ENCODE measurements at regions not wholly inside any gene's neighbourhood (a gene's known extent, or its start where the extent isn't known, plus 50 kb on each side); places are given as distances from the start of the nearest gene placed in this dataset.
A peak's percentile ranks its signal among the peaks of the same experiment; 100 is the strongest.

DNA sequence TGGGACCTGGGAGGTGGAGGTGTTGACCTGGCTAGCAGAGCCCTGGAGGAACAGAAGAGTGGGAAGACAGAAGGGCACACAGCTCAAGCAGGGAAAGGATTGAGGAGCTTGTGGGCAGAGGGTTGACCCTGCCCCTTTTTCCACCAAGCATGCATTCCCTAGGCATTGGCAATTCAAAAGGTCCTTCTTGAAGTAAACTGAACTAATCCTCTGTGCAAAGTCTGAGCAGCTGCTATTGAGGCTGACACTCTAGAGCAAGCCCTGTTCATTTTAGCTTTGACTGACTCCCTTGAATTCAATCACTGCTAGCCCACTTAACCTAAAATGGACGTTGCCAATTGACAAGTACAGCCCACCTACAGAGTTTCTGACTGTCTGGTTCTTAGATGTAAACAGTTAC, 116.5 kb upstream of the TNS3 start:
- TF ChIP-seq CTCF (IDR thresholded peaks at IDR 0.05; ENCODE audit: control extremely low read depth, extremely low read depth): no peak
- Histone ChIP-seq H3K9ac (ENCODE audit: insufficient read depth in 1 of 2, low read length in 2 of 2) (no peak overlapping the region), H3K27me3 (ENCODE audit: control insufficient read depth in 3 of 3, insufficient read depth in 3 of 3, low read length in 2 of 3) (no peaks in the 10 kb centered on the region), H3K4me1 (ENCODE audit: control insufficient read depth in 5 of 5, insufficient read depth in 5 of 5, low read length in 5 of 5) (peaks cover 0 to 4% (median 0%) of the 10 kb centered on the region in 5 donors), H3K9me3 (ENCODE audit: control insufficient read depth in 4 of 4, insufficient read depth in 3 of 4, low read length in 3 of 4) (no peaks in the 10 kb centered on the region), H3K36me3 (ENCODE audit: control insufficient read depth in 4 of 4, insufficient read depth in 4 of 4, low read length in 4 of 4) (no peaks in the 10 kb centered on the region), H3K27ac (ENCODE audit: low read depth in 1 of 2, low read length in 1 of 2) (no peak overlapping the region), H3K4me3 (no peak overlapping the region)
- no peak for ATAC-seq (ENCODE audit: insufficient read depth, low FRiP score)
- no peak for DNase-seq
- 47 to 60% methylated on average over 1 of the region's 1 CpG for WGBS, 2 donors

DNA sequence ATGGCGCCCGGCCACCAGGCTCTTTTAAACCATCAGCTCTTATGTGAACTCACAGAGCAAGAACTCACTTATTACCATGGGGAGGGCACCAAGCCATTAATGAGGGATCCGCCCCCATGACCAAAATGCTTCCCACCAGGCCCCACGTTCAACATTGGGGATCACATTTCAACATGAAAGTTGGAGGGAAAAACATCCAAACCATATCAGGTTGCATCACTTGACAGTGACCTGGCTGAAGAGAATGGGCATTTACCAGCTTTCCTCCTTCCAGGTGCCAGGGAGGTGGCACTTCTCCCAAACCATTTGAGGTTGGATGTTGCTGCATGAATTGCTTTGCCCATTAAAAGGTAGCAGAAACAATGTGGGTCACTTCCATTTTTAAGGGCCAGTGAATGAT, 115.6 kb upstream of the TNS3 start:
- Histone ChIP-seq H3K27ac (ENCODE audit: low read depth in 1 of 2, low read length in 1 of 2) (no peak overlapping the region), H3K9ac (ENCODE audit: insufficient read depth in 1 of 2, low read length in 2 of 2) (no peak overlapping the region), H3K9me3 (ENCODE audit: control insufficient read depth in 4 of 4, insufficient read depth in 3 of 4, low read length in 3 of 4) (no peaks in the 10 kb centered on the region), H3K4me3 (no peak overlapping the region), H3K36me3 (ENCODE audit: control insufficient read depth in 4 of 4, insufficient read depth in 4 of 4, low read length in 4 of 4) (no peaks in the 10 kb centered on the region), H3K27me3 (ENCODE audit: control insufficient read depth in 3 of 3, insufficient read depth in 3 of 3, low read length in 2 of 3) (no peaks in the 10 kb centered on the region), H3K4me1 (ENCODE audit: control insufficient read depth in 5 of 5, insufficient read depth in 5 of 5, low read length in 5 of 5) (peaks cover 0 to 4% (median 0%) of the 10 kb centered on the region in 5 donors)
- DNase-seq: no peak
- ATAC-seq (ENCODE audit: insufficient read depth, low FRiP score): no peak
- no peak for TF ChIP-seq CTCF (IDR thresholded peaks at IDR 0.05; ENCODE audit: control extremely low read depth, extremely low read depth)
- WGBS, 2 donors: 88 to 95% methylated on average over 4 of the region's 4 CpGs

GRCh38 chr7:47696152-47696710, 114.3 kb upstream of the TNS3 start:
- Histone ChIP-seq H3K9ac (ENCODE audit: insufficient read depth in 1 of 2, low read length in 2 of 2) (no peak overlapping the region), H3K27me3 (ENCODE audit: control insufficient read depth in 3 of 3, insufficient read depth in 3 of 3, low read length in 2 of 3) (no peaks in the 10 kb centered on the region), H3K4me1 (ENCODE audit: control insufficient read depth in 5 of 5, insufficient read depth in 5 of 5, low read length in 5 of 5) (peaks cover 0 to 4% (median 0%) of the 10 kb centered on the region in 5 donors), H3K4me3 (no peak overlapping the region), H3K9me3 (ENCODE audit: control insufficient read depth in 4 of 4, insufficient read depth in 3 of 4, low read length in 3 of 4) (no peaks in the 10 kb centered on the region), H3K36me3 (ENCODE audit: control insufficient read depth in 4 of 4, insufficient read depth in 4 of 4, low read length in 4 of 4) (no peaks in the 10 kb centered on the region), H3K27ac (ENCODE audit: low read depth in 1 of 2, low read length in 1 of 2) (no peak overlapping the region)
- TF ChIP-seq CTCF (IDR thresholded peaks at IDR 0.05; ENCODE audit: control extremely low read depth, extremely low read depth): no peak
- no peak for ATAC-seq (ENCODE audit: insufficient read depth, low FRiP score)
- 93 to 95% methylated on average over 7 of the region's 7 CpGs for WGBS, 2 donors
- DNase-seq: no peak

DNA sequence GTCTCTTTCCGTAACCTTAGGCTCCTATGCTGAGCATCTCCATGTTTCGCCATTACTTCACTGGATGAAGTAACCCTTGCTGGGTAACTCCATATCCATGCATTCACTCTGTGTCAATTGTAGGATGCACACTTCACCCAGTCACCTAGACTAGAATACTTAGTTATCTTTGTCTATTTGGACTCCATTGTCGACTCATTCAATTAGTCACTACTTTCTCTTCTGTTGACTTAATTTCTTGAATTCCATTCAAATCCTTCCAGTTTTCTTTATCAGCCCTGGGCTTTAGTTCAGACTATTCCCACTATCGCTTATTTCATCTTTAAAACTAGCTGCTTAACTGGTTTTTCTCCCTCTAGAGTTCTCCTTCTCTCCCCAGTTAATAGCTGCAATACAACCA, 111.3 kb upstream of the TNS3 start:
- DNase-seq (peak in 2 of 3 donors; percentile 22 to 57), ATAC-seq (ENCODE audit: insufficient read depth, low FRiP score) (no peak)
- no peaks in the 10 kb centered on the region for H3K27me3 ChIP-seq (ENCODE audit: control insufficient read depth in 3 of 3, insufficient read depth in 3 of 3, low read length in 2 of 3)
- TF ChIP-seq CTCF (IDR thresholded peaks at IDR 0.05; ENCODE audit: control extremely low read depth, extremely low read depth): no peak
- H3K36me3 ChIP-seq (ENCODE audit: control insufficient read depth in 4 of 4, insufficient read depth in 4 of 4, low read length in 4 of 4): no peaks in the 10 kb centered on the region
- no peak overlapping the region for H3K4me3 ChIP-seq
- no peaks in the 10 kb centered on the region for H3K9me3 ChIP-seq (ENCODE audit: control insufficient read depth in 4 of 4, insufficient read depth in 3 of 4, low read length in 3 of 4)
- H3K27ac ChIP-seq (ENCODE audit: low read depth in 1 of 2, low read length in 1 of 2): no peak overlapping the region
- WGBS, 2 donors: 87 to 92% methylated on average over 4 of the region's 4 CpGs
- no peak overlapping the region for H3K9ac ChIP-seq (ENCODE audit: insufficient read depth in 1 of 2, low read length in 2 of 2)
- peaks cover 0 to 4% (median 0%) of the 10 kb centered on the region in 5 donors for H3K4me1 ChIP-seq (ENCODE audit: control insufficient read depth in 5 of 5, insufficient read depth in 5 of 5, low read length in 5 of 5)

All from lung (tissue), 11 donors.